Caco-2 (cell line): ENCODE measurements at regions not wholly inside any gene's neighbourhood (a gene's known extent, or its start where the extent isn't known, plus 50 kb on each side); places are given as distances from the start of the nearest gene placed in this dataset.

Experiments
- BruUV-seq: library from RNA; stranded (reverse); fragments of 400-500 nt; replicated peaks from 2 replicates; lab custom pipeline; 2021; lab: Mats Ljungman, UMichigan
- CTCF ChIA-PET: fragments of 300-600 bp; sonication (Branson Sonifier 250); formaldehyde crosslinking; loops from one replicate; lab custom pipeline; 2022; ENCODE audit warnings: antibody characterized with exemption; lab: Charles Lee
- POLR2A ChIA-PET: fragments of 300-600 bp; sonication (Branson Sonifier 250); formaldehyde crosslinking; loops from one replicate; lab custom pipeline; 2022; ENCODE audit warnings: antibody characterized with exemption; lab: Charles Lee
- DNase-seq, 2 experiments: peaks; one replicate each; pipeline versions ENCODE4 v3.0.0 to v3.0.0-alpha.2; 2020 to 2022
- H3K27me3 ChIP-seq: replicated peaks from 2 replicates; pipeline ENCODE4 v1.6.0; 2011; ENCODE audit warnings: low read length; ENCODE audit not compliant: control insufficient read depth, insufficient read depth
- H3K36me3 ChIP-seq: 2 replicates; pipeline ENCODE4 v1.5.1; 2011; ENCODE audit warnings: low read length; ENCODE audit not compliant: control insufficient read depth, insufficient read depth
- H3K4me1 ChIP-seq: fragments of 250-450 bp; sonication (Bioruptor Pico); 2 replicates; pipeline ENCODE4 v1.5.1; 2020; ENCODE audit warnings: mild to moderate bottlenecking
- H3K4me3 ChIP-seq: 2 replicates; pipeline ENCODE4 v1.5.1; 2011; ENCODE audit warnings: low read depth, mild to moderate bottlenecking, control low read depth, low read length
- H3K9me3 ChIP-seq: fragments of 250-450 bp; sonication (Bioruptor Pico); 2 replicates; pipeline ENCODE4 v1.5.1; 2020; ENCODE audit warnings: mild to moderate bottlenecking, moderate library complexity
- H3K27ac Mint-ChIP-seq: one replicate; pipeline ENCODE4 v1.8.0; 2022; ENCODE audit warnings: mixed read lengths; ENCODE audit not compliant: unreplicated experiment
- H3K27me3 Mint-ChIP-seq: one replicate; pipeline ENCODE4 v1.8.0; 2022; ENCODE audit warnings: mixed read lengths; ENCODE audit not compliant: insufficient read depth, unreplicated experiment
- H3K36me3 Mint-ChIP-seq: one replicate; pipeline ENCODE4 v1.8.0; 2022; ENCODE audit warnings: mild to moderate bottlenecking, mixed read lengths; ENCODE audit not compliant: insufficient read depth, unreplicated experiment
- H3K4me1 Mint-ChIP-seq: one replicate; pipeline ENCODE4 v1.8.0; 2022; ENCODE audit warnings: low read depth, mixed read lengths; ENCODE audit not compliant: unreplicated experiment
- H3K4me3 Mint-ChIP-seq: one replicate; pipeline ENCODE4 v1.8.0; 2022; ENCODE audit warnings: mild to moderate bottlenecking, moderate library complexity, mixed read lengths; ENCODE audit not compliant: unreplicated experiment
- H3K9me3 Mint-ChIP-seq: one replicate; pipeline ENCODE4 v1.8.0; 2022; ENCODE audit warnings: mixed read lengths; ENCODE audit not compliant: unreplicated experiment
- CTCF ChIP-seq, 2 experiments: fragments of 200-600 bp in 1 of 2; IDR thresholded peaks; 1 replicate in 1 of 2; 2 replicates in 1 of 2; pipeline versions ENCODE4 v1.5.1 to v1.8.0; 2011 to 2022; ENCODE audit warnings: antibody characterized with exemption in 1 of 2, control low read depth in 1 of 2, inconsistent platforms in 1 of 2, low read depth in 1 of 2, low read length in 1 of 2, mild to moderate bottlenecking in 1 of 2, moderate library complexity in 1 of 2; ENCODE audit not compliant: insufficient read depth in 1 of 2, severe bottlenecking in 1 of 2, unreplicated experiment in 1 of 2
- intact Hi-C: fragments of 100-400 bp; cut with micrococcal nuclease; formaldehyde crosslinking; loops from one replicate; pipeline ENCODE4 v1.10.0; 2022; ENCODE audit not compliant: unreplicated experiment

GRCh38 chr6:78483553-78484197 lies 383.7 kb upstream of the IRAK1BP1 start:
- TF ChIP-seq CTCF (IDR thresholded peaks at IDR 0.05; ENCODE audit: insufficient read depth in 1 of 2, low read depth in 1 of 2, low read length in 1 of 2, severe bottlenecking in 1 of 2, unreplicated experiment in 1 of 2), result no peak
- H3K9me3 Mint-ChIP-seq, result peaks cover 9% of the 10 kb centered on the region
- ChIA-PET POLR2A (no interaction called here), CTCF (no interaction called here)
- H3K27ac Mint-ChIP-seq, result no peak overlapping the region
- no peaks in the 10 kb centered on the region for H3K27me3 Mint-ChIP-seq
- H3K27me3 ChIP-seq, result no peaks in the 10 kb centered on the region
- no peak overlapping the region for H3K4me3 ChIP-seq
- no peaks in the 10 kb centered on the region for H3K36me3 ChIP-seq
- peaks cover 4% of the 10 kb centered on the region for H3K4me1 Mint-ChIP-seq
- intact Hi-C loops, result no loop called here
- DNase-seq, result no peak
- BruUV-seq, result no TSS peak
- no peaks in the 10 kb centered on the region for H3K36me3 Mint-ChIP-seq
- H3K4me1 ChIP-seq, result no peaks in the 10 kb centered on the region
- no peak overlapping the region for H3K4me3 Mint-ChIP-seq
- H3K9me3 ChIP-seq, result no peaks in the 10 kb centered on the region

GRCh38 chr6:78484198-78485064 lies 382.9 kb upstream of the IRAK1BP1 start:
- no peak for DNase-seq
- H3K27me3 Mint-ChIP-seq, result no peaks in the 10 kb centered on the region
- H3K36me3 Mint-ChIP-seq, result no peaks in the 10 kb centered on the region
- intact Hi-C loops, result no loop called here
- no peaks in the 10 kb centered on the region for H3K4me1 Mint-ChIP-seq
- H3K4me3 Mint-ChIP-seq, result no peak overlapping the region
- POLR2A ChIA-PET, result no interaction called here
- no peaks in the 10 kb centered on the region for H3K4me1 ChIP-seq
- CTCF ChIA-PET, result no interaction called here
- no peak overlapping the region for H3K27ac Mint-ChIP-seq
- no peaks in the 10 kb centered on the region for H3K36me3 ChIP-seq
- H3K27me3 ChIP-seq, result no peaks in the 10 kb centered on the region
- TF ChIP-seq CTCF (IDR thresholded peaks at IDR 0.05; ENCODE audit: insufficient read depth in 1 of 2, low read depth in 1 of 2, low read length in 1 of 2, severe bottlenecking in 1 of 2, unreplicated experiment in 1 of 2), result no peak
- H3K9me3 Mint-ChIP-seq, result peaks cover 9% of the 10 kb centered on the region
- H3K9me3 ChIP-seq, result no peaks in the 10 kb centered on the region
- BruUV-seq, result no TSS peak
- H3K4me3 ChIP-seq, result no peak overlapping the region

- Histone ChIP-seq H3K9me3 (no peaks in the 10 kb centered on the region), H3K36me3 (no peaks in the 10 kb centered on the region), H3K4me1 (no peaks in the 10 kb centered on the region), H3K27me3 (no peaks in the 10 kb centered on the region), H3K4me3 (no peak overlapping the region)
- intact Hi-C loops, result no loop called here
- no peaks in the 10 kb centered on the region for H3K4me1 Mint-ChIP-seq
- H3K27ac Mint-ChIP-seq, result no peak overlapping the region
- H3K4me3 Mint-ChIP-seq, result no peak overlapping the region
- no peak for TF ChIP-seq CTCF (IDR thresholded peaks at IDR 0.05; ENCODE audit: insufficient read depth in 1 of 2, low read depth in 1 of 2, low read length in 1 of 2, severe bottlenecking in 1 of 2, unreplicated experiment in 1 of 2)
- ChIA-PET CTCF (no interaction called here), POLR2A (no interaction called here)
- DNase-seq, result no peak
- H3K27me3 Mint-ChIP-seq, result no peaks in the 10 kb centered on the region
- no peaks in the 10 kb centered on the region for H3K36me3 Mint-ChIP-seq
- BruUV-seq, result no TSS peak
- H3K9me3 Mint-ChIP-seq, result no peaks in the 10 kb centered on the region
Observed at GRCh38 chr6:78487401-78487800, 379.9 kb upstream of the IRAK1BP1 start.
